DMS153 (cell line): ENCODE measurements at regions not wholly inside any gene's neighbourhood (a gene's known extent, or its start where the extent isn't known, plus 50 kb on each side); places are given as distances from the start of the nearest gene placed in this dataset.

ENCODE experiments used
- DNase-seq: peaks from one replicate; lab custom pipeline; 2025; lab: John Stamatoyannopoulos, UW

- no peak for DNase-seq
Measured at GRCh38 chr20:10806539-10806938, 132.7 kb upstream of the JAG1 start.

- no peak for DNase-seq
Measured at GRCh38 chr20:10807013-10807412, 133.2 kb upstream of the JAG1 start.

- no peak for DNase-seq
Measured at GRCh38 chr20:10812759-10813327, 139.0 kb upstream of the JAG1 start.

- no peak for DNase-seq
Measured at GRCh38 chr20:10823585-10823984, 149.8 kb upstream of the JAG1 start.

GRCh38 chr20:10824750-10825500 lies 151.1 kb upstream of the JAG1 start:
- DNase-seq, result no peak

GRCh38 chr20:10826111-10826510 lies 152.3 kb upstream of the JAG1 start:
- DNase-seq, result no peak

GRCh38 chr20:10828180-10828579 lies 154.4 kb upstream of the JAG1 start:
- no peak for DNase-seq

GRCh38 chr20:10832141-10832540 lies 158.3 kb upstream of the JAG1 start:
- DNase-seq, result no peak

- DNase-seq, result no peak
Measured at GRCh38 chr20:10837901-10838300, 164.1 kb upstream of the JAG1 start.

GRCh38 chr20:10842116-10842515 lies 168.3 kb upstream of the JAG1 start:
- DNase-seq, result peak; percentile 8

- DNase-seq, result no peak
Measured at GRCh38 chr20:10843146-10843711, 169.4 kb upstream of the JAG1 start.

- no peak for DNase-seq
Measured at GRCh38 chr20:10846766-10847165, 173.0 kb upstream of the JAG1 start.

GRCh38 chr20:10848810-10849370 lies 175.1 kb upstream of the JAG1 start:
- DNase-seq, result no peak

GRCh38 chr20:10853176-10853575 lies 179.4 kb upstream of the JAG1 start:
- no peak for DNase-seq

- DNase-seq, result no peak
Measured at GRCh38 chr20:10853731-10854130, 179.9 kb upstream of the JAG1 start.

GRCh38 chr20:10854976-10855375 lies 181.2 kb upstream of the JAG1 start:
- DNase-seq, result no peak

- DNase-seq, result no peak
Measured at GRCh38 chr20:10855778-10856177, 182.0 kb upstream of the JAG1 start.

- DNase-seq, result no peak
Measured at GRCh38 chr20:10856237-10857015, 182.6 kb upstream of the JAG1 start.

- no peak for DNase-seq
Measured at GRCh38 chr20:10857352-10858070, 183.7 kb upstream of the JAG1 start.

- no peak for DNase-seq
Measured at GRCh38 chr20:10861090-10861489, 187.3 kb upstream of the JAG1 start.

- DNase-seq, result no peak
Measured at GRCh38 chr20:10861619-10862018, 187.8 kb upstream of the JAG1 start.
